Cardiac muscle cell (in vitro differentiated cells and primary cell): ENCODE measurements at regions not wholly inside any gene's neighbourhood (a gene's known extent, or its start where the extent isn't known, plus 50 kb on each side); places are given as distances from the start of the nearest gene placed in this dataset.
A peak's percentile ranks its signal among the peaks of the same experiment; 100 is the strongest.

Experiments used
- DNase-seq, 2 donors: peaks; one replicate each; pipeline versions ENCODE4 v3.0.0 to v3.0.0-alpha.2; 2010 to 2017; ENCODE audit warnings: low read depth in 1 of 2, low spot score in 1 of 2
- H3K27ac ChIP-seq: fragments of 200-600 bp; sonication (generic); 2 replicates; pipeline ENCODE4 v1.5.1; 2016
- H3K27me3 ChIP-seq: fragments of 200-600 bp; sonication (generic); 2 replicates; pipeline ENCODE4 v1.6.0; 2016; ENCODE audit warnings: control low read depth
- H3K36me3 ChIP-seq: fragments of 200-600 bp; sonication (generic); 2 replicates; pipeline ENCODE4 v1.5.1; 2016; ENCODE audit warnings: control low read depth
- H3K4me1 ChIP-seq: fragments of 200-600 bp; sonication (generic); 2 replicates; pipeline ENCODE4 v1.8.1; 2017; ENCODE audit warnings: low read depth, mild to moderate bottlenecking, mixed run types
- H3K4me3 ChIP-seq: fragments of 200-600 bp; sonication (generic); 2 replicates; pipeline ENCODE4 v1.5.1; 2016; ENCODE audit warnings: mild to moderate bottlenecking
- H3K9me3 ChIP-seq: fragments of 200-600 bp; sonication (generic); 2 replicates; pipeline ENCODE4 v1.5.1; 2017; ENCODE audit warnings: low read depth, mild to moderate bottlenecking, control low read depth
- TF ChIP-seq, protein P1 (sequence below): IDR thresholded peaks from 2 replicates; pipeline ENCODE4 v1.5.1; 2012; ENCODE audit warnings: low read depth, mild to moderate bottlenecking, low read length

DNA sequence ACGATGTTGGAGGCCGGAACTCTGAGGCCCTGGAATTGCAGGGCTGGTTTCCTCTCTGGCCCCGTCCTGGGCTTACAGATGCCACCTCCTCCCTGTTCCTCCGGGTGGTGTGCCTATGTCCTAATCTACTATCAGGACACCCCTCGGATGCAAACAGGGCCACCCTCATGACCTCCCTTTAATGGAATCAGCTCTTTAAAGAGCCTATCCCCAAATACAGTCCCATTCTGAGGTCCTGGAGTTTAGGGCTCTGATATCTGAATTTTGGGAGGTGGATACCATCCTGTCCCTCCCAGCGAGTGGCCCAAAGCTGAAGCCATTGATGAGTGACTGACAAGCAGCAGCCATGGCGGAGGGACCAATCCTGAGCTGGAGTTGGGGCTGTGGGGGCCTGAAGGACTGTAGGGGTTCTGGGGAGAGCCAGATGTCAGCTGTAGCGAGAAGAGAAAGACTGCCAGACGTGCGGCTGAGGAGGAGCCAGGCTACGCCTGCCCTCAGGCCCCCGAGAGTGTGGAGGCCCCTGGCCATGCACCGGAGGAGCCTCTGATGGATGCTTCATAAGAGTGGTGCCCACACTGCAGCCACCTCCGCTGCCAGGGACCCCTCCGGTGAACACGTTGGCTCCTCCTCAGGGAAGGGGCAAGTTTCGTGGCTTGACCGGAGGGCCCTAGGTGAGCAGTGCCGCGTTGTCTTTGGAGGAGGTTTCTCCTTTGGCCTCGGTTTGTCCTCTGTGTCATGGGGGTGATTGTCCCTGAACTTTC lies 100.2 kb downstream of the KIF26A start:
- Histone ChIP-seq H3K27ac (no peak overlapping the region), H3K36me3 (no peaks in the 10 kb centered on the region), H3K4me1 (no peaks in the 10 kb centered on the region), H3K9me3 (no peaks in the 10 kb centered on the region), H3K27me3 (no peaks in the 10 kb centered on the region), H3K4me3 (no peak overlapping the region)
- TF ChIP-seq, protein P1, sequence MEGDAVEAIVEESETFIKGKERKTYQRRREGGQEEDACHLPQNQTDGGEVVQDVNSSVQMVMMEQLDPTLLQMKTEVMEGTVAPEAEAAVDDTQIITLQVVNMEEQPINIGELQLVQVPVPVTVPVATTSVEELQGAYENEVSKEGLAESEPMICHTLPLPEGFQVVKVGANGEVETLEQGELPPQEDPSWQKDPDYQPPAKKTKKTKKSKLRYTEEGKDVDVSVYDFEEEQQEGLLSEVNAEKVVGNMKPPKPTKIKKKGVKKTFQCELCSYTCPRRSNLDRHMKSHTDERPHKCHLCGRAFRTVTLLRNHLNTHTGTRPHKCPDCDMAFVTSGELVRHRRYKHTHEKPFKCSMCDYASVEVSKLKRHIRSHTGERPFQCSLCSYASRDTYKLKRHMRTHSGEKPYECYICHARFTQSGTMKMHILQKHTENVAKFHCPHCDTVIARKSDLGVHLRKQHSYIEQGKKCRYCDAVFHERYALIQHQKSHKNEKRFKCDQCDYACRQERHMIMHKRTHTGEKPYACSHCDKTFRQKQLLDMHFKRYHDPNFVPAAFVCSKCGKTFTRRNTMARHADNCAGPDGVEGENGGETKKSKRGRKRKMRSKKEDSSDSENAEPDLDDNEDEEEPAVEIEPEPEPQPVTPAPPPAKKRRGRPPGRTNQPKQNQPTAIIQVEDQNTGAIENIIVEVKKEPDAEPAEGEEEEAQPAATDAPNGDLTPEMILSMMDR, result no peak
- no peak for DNase-seq

DNA sequence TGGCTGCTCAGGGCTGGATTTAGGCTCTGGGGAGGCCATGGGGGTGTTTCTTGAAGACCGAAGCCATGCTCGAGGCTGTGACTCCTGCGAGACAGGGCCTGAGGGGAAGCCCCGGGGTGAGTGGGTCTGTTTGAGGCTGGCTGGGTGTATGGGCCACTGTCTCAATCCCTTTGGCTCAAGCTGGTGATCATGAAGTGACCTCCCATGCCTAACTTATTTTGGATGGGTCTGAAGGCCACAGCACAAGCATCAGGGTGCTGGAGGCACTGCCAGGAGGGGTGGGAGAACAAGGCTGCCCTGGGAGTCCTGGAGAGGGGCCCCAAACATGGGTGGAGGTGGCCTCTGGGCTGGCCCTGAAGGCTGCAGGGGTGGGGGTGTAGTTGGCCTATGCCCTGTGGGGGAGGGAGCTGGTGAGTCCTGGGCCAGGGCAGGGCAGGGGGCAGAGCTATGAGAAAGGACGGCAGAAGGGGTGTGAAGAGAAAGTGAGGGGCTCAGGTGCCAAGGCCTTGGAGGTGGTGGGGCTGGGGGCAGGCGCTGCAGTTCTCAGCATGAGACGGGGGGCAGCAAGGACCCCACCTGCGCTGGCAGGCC lies 100.9 kb downstream of the KIF26A start:
- Histone ChIP-seq H3K9me3 (no peaks in the 10 kb centered on the region), H3K27me3 (no peaks in the 10 kb centered on the region), H3K4me1 (no peaks in the 10 kb centered on the region), H3K4me3 (no peak overlapping the region), H3K36me3 (no peaks in the 10 kb centered on the region), H3K27ac (no peak overlapping the region)
- DNase-seq, result no peak
- TF ChIP-seq, protein P1, result no peak

DNA sequence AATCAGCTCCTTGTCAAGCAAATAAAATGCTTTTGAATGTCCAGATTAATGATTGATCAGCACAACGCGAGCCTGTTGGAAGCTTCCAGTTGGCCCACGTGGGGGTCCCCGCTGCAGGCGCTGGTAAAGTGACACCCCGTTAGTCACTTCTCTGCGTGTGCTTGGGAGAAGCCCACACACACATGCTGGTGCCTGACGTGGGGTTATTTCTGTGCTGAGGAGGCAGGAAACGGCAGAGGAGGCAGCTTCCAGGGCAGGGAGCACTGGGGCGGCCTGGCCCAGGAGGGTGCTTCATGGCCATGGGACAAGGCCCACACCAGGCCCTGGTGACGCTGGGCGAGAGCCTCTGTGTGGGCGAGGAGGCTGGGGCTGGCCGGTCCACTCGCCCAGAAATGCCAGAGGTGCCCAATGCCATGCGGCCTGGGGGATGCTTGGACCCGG lies 101.5 kb downstream of the KIF26A start:
- Histone ChIP-seq H3K27me3 (no peaks in the 10 kb centered on the region), H3K27ac (no peak overlapping the region), H3K36me3 (no peaks in the 10 kb centered on the region), H3K4me1 (no peaks in the 10 kb centered on the region), H3K4me3 (no peak overlapping the region), H3K9me3 (no peaks in the 10 kb centered on the region)
- no peak for DNase-seq
- TF ChIP-seq, protein P1, result no peak

DNA sequence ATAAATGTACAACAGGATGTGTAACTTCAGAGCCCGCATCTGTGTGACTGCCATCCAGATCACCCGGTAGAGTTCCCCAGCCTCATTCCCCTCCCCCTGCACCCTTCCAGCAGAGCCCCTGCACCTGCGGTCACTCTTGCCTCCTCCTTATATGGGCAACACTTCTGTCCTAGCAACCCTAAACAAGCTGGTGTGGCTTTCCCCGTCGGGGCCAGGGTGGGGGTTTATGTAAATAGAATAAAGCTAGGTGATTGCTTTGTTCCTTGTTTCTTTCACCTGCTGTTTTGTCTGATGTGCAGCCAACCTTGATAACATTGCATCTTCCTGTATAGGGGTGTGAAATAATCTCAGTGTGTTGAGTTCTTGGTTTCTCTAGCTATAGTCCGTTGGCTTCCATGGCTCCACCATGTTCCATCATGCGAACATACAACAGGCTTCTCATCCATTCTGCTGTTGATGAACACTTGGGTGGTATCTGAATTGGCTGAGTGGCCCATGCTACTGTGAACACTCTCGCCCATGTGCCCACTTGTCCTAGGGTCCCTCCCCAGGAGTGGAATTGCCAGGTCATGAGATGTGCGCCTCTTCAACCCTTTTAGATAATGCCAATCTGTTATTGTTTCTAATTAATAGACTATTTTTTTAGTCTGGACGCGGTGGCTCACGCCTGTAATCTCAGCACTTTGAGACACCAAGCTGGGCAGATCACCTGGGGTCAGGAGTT lies 102.2 kb downstream of the KIF26A start:
- Histone ChIP-seq H3K4me3 (no peak overlapping the region), H3K9me3 (no peaks in the 10 kb centered on the region), H3K27me3 (no peaks in the 10 kb centered on the region), H3K27ac (no peak overlapping the region), H3K4me1 (no peaks in the 10 kb centered on the region), H3K36me3 (no peaks in the 10 kb centered on the region)
- TF ChIP-seq, protein P1, result no peak
- peak in 1 of 2 donors; percentile 31 for DNase-seq

DNA sequence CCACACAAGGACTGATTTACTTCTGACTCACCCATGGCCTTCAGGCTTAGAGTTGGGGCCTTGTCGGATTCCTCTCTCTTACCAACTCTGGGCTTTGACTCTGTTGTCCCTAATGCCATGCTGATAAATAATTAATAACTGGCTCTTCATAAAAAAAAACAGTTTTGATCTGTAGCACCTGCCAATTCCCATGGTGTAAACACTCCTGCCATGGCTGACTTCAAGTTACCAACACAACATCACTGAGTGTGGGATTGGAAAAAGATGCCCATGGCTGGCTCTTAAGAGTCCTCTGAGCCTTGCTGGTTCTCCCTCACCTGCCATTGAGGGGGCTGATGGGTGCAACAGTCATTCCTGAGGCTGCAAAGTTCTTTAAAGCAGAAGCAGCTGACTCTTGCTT lies 104.8 kb downstream of the KIF26A start:
- Histone ChIP-seq H3K4me1 (no peaks in the 10 kb centered on the region), H3K27ac (no peak overlapping the region), H3K36me3 (no peaks in the 10 kb centered on the region), H3K27me3 (no peaks in the 10 kb centered on the region), H3K4me3 (no peak overlapping the region), H3K9me3 (no peaks in the 10 kb centered on the region)
- no peak for DNase-seq
- TF ChIP-seq, protein P1, result no peak
